K562 (cell line): ENCODE measurements at regions not wholly inside any gene's neighbourhood (a gene's known extent, or its start where the extent isn't known, plus 50 kb on each side); places are given as distances from the start of the nearest gene placed in this dataset.

Experiments
- ATAC-seq: fragments of 200-7000 bp; cut with Tn5 transposase; 3 replicates; pipeline ENCODE4 v1.9.1; 2020; ENCODE audit warnings: moderate library complexity
- BruUV-seq: library from RNA; stranded (reverse); fragments of 400-500 nt; replicated peaks from 2 replicates; lab custom pipeline; 2021; lab: Mats Ljungman, UMichigan
- CTCF ChIA-PET: fragments of 300-600 bp; formaldehyde crosslinking; extraction: SDS; loops from one replicate; lab custom pipeline; 2021; ENCODE audit warnings: low intra/inter-chr PET ratio; lab: Yijun Ruan, JAX
- POLR2A ChIA-PET: fragments of 300-600, 350-650 bp; sonication (Branson Sonifier 250); formaldehyde crosslinking; extraction: SDS; loops from one replicate; lab custom pipeline; 2021; ENCODE audit warnings: antibody characterized with exemption, inconsistent platforms; lab: Yijun Ruan, JAX
- DNase-seq, 4 experiments: peaks; one replicate each; pipeline versions ENCODE4 v3.0.0 to v3.0.0-alpha.2; 2011 to 2018; ENCODE audit warnings: low spot score in 3 of 4, mixed read lengths in 3 of 4; ENCODE audit errors: extremely low read depth in 1 of 4
- FAIRE-seq: peaks from 2 replicates; lab custom pipeline; 2011; peaks lifted over from hg19 to GRCh38; lab: Jason Lieb, UNC
- H2AFZ ChIP-seq: 2 replicates; pipeline ENCODE4 v1.6.0; 2011; ENCODE audit warnings: low read depth, low read length, control low read depth, inconsistent platforms
- H3K27ac ChIP-seq: fragments of 200-600 bp; 3 replicates; pipeline ENCODE4 v1.8.0; 2011; ENCODE audit warnings: low read depth, mild to moderate bottlenecking, control low read depth, inconsistent platforms, low read length, moderate library complexity, mixed read lengths; ENCODE audit errors: extremely low read depth
- H3K27me3 ChIP-seq, 2 experiments: fragments of 300-600 bp in 1 of 2; 2 replicates in 1 of 2; 3 replicates in 1 of 2; pipeline versions ENCODE4 v1.6.0 to v1.8.0; 2011; ENCODE audit warnings: inconsistent platforms in 2 of 2, low read length in 2 of 2, mild to moderate bottlenecking in 1 of 2, mixed read lengths in 1 of 2, moderate library complexity in 1 of 2; ENCODE audit not compliant: control insufficient read depth in 2 of 2, insufficient read depth in 2 of 2
- H3K36me3 ChIP-seq: fragments of 300-600 bp; 3 replicates; pipeline ENCODE4 v1.8.0; 2011; ENCODE audit warnings: mild to moderate bottlenecking, low read length, inconsistent platforms; ENCODE audit not compliant: control insufficient read depth, insufficient read depth
- H3K4me1 ChIP-seq, 2 experiments: fragments of 200-600 bp in 1 of 2; replicated peaks in 1 of 2; 2 replicates in 1 of 2; 3 replicates in 1 of 2; pipeline versions ENCODE4 v1.5.1 to v1.8.0; 2011; ENCODE audit warnings: inconsistent platforms in 2 of 2, low read length in 2 of 2, mild to moderate bottlenecking in 1 of 2, mixed read lengths in 1 of 2, moderate library complexity in 1 of 2; ENCODE audit not compliant: control insufficient read depth in 2 of 2, insufficient read depth in 2 of 2
- H3K4me2 ChIP-seq: 2 replicates; pipeline ENCODE4 v1.6.1; 2011; ENCODE audit warnings: low read length, control low read depth, inconsistent platforms, mixed read lengths; ENCODE audit not compliant: insufficient read depth
- H3K4me3 ChIP-seq: fragments of 200-600 bp; sonication (generic), shearing (Covaris generic); 2 replicates; pipeline ENCODE4 v1.5.1; 2016; ENCODE audit warnings: control low read depth, inconsistent platforms
- H3K79me2 ChIP-seq: fragments of 200-600 bp; 3 replicates; pipeline ENCODE4 v1.8.0; 2011; ENCODE audit warnings: low read length, inconsistent platforms; ENCODE audit not compliant: control insufficient read depth, insufficient read depth
- H3K9ac ChIP-seq, 2 experiments: 2 replicates each; pipeline versions ENCODE4 v1.6.0 to v1.6.1; 2011; ENCODE audit warnings: low read depth in 2 of 2, low read length in 2 of 2, control low read depth in 1 of 2, inconsistent platforms in 1 of 2, mild to moderate bottlenecking in 1 of 2, mixed read lengths in 1 of 2; ENCODE audit not compliant: insufficient read depth in 1 of 2
- H3K9me1 ChIP-seq: one replicate; pipeline ENCODE4 v1.6.0; 2011; ENCODE audit warnings: inconsistent platforms, mild to moderate bottlenecking, low read length, moderate library complexity; ENCODE audit not compliant: control insufficient read depth, insufficient read depth
- H3K9me3 ChIP-seq: replicated peaks from 2 replicates; pipeline ENCODE4 v1.5.1; 2011; ENCODE audit warnings: low read depth, low read length, inconsistent platforms; ENCODE audit not compliant: control insufficient read depth, insufficient read depth
- H4K20me1 ChIP-seq: replicated peaks from 2 replicates; pipeline ENCODE4 v1.6.1; 2011; ENCODE audit warnings: low read length, inconsistent platforms, mixed read lengths; ENCODE audit not compliant: control insufficient read depth, insufficient read depth
- CEBPB ChIP-seq: fragments of 450-650 bp; IDR thresholded peaks from 2 replicates; pipeline ENCODE4 v1.6.1; 2016; ENCODE audit warnings: missing genetic modification characterization, missing compliant biosample characterization
- CTCF ChIP-seq, 3 experiments: IDR thresholded peaks in 2 of 3; conservative IDR thresholded peaks in 1 of 3; 2 replicates each; pipeline ENCODE4 v1.5.1; 2011 to 2012; ENCODE audit warnings: low read length in 3 of 3, mild to moderate bottlenecking in 3 of 3, control low read depth in 2 of 3, improper control_type of control experiment in 1 of 3, inconsistent platforms in 1 of 3, low read depth in 1 of 3, mixed read lengths in 1 of 3, moderate library complexity in 1 of 3; ENCODE audit not compliant: insufficient read depth in 2 of 3
- POLR2B ChIP-seq: fragments of 450-650 bp; IDR thresholded peaks from 2 replicates; pipeline ENCODE4 v1.6.1; 2018; ENCODE audit warnings: low read depth; ENCODE audit not compliant: partially characterized antibody
- RAD21 ChIP-seq, 2 experiments: fragments of 250-450 bp in 1 of 2; fragments of 450-650 bp in 1 of 2; sonication (Bioruptor Pico) in 1 of 2; formaldehyde crosslinking in 1 of 2; IDR thresholded peaks in 1 of 2; conservative IDR thresholded peaks in 1 of 2; 2 replicates each; pipeline versions ENCODE4 v1.4.0 to v1.8.0; 2020 to 2022; ENCODE audit warnings: mild to moderate bottlenecking in 2 of 2, moderate library complexity in 1 of 2
- WGBS: fragments of 100-300 bp; shearing (Covaris generic); methylation state at CpG from one replicate; pipeline ENCODE4 v1.1.6; 2016; ENCODE audit warnings: low coverage, mixed read lengths; ENCODE audit not compliant: insufficient coverage; ENCODE audit errors: missing lambda C conversion rate; 5-methylcytosine and 5-hydroxymethylcytosine counted together
- in situ Hi-C: fragments of 300-500 bp; cut with MboI; formaldehyde crosslinking; loops from 4 replicates; pipeline ENCODE4 v1.15.0; 2018; ENCODE audit warnings: inconsistent platforms, mixed read lengths
- intact Hi-C: fragments of 100-400 bp; cut with micrococcal nuclease; formaldehyde crosslinking; loops from 2 replicates; pipeline ENCODE4 v1.14.2; 2022

DNA sequence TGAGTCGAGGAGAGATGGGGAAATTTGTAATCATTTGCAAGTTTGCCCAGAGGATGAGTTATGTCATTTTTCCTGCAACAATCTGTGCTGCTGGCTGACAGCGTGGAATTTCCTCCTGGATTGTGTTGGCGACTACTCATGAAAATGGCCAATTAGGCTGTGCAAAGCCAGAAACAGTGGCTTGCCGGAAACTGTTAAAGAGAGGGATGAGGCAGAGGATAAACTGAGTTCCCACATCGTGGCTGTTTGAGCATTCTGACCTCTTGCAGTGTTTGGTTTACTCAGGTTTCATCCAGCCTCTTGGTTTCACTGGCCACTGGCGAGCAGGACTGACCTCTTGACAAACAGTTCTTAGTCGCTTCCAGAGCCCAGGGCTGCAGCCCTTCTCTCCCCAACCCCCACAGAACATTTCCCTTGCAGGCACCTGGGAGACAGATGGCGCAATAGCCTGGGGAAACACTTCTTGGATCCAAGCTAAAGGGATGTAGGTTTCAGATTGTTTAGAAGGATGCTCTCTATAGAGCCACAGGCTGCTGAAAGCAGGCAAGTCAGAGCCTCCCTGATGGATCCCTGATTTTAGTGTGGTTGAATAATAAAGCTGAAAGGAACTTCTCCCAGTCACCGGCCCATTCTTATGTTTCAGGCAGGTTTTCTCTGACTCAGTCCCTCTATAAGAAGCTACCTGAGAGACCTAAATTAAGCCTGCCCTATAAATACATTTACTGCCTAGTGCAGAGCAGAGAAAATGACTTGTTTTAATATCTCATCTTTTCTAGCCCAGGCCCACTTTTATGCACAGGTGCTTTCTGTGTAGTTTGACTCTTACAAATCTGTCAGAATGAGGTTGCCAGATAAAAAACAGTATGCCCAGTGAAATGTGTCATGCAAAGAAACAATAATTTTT lies 92.8 kb upstream of the UBE2E1 start:
- POLR2A ChIA-PET, result no interaction called here
- peak; percentile 71 for ATAC-seq

More for the DNA sequence above, 92.8 kb upstream of the UBE2E1 start:
- no peaks in the 10 kb centered on the region for H4K20me1 ChIP-seq
- intact Hi-C loops (loop anchor here (10.0 kb wide), 1 partner anchor 162 kb away; no protein-coding TSS in a partner anchor), in situ Hi-C loops (no loop called here)
- H3K9me3 ChIP-seq, result no peaks in the 10 kb centered on the region
- 5% methylated on average over 9 of the region's 9 CpGs for WGBS
- H3K4me3 ChIP-seq, result no peak overlapping the region
- TF ChIP-seq POLR2B (no peak), RAD21 (CRISPR knock-in tag; conservative IDR thresholded peaks at IDR 0.05 in 1 of 2, IDR thresholded peaks at IDR 0.05 in 1 of 2) (peak in 1 of 2 experiments; percentile 47; a peak in 3 of 4 replicates), CTCF (IDR thresholded peaks at IDR 0.05 in 2 of 3, conservative IDR thresholded peaks at IDR 0.05 in 1 of 3; ENCODE audit: insufficient read depth in 2 of 3, low read depth in 1 of 3, low read length in 3 of 3) (peak; percentile 9 to 25 (median 12); a peak in 3 of 6 replicates), CEBPB (peak; percentile 58)
- FAIRE-seq (no peak), DNase-seq (peak in 1 of 4 experiments; percentile 19)
- no peak overlapping the region for H2AFZ ChIP-seq
- peaks cover 14 to 26% of the 10 kb centered on the region in 2 experiments; a peak in 4 of 5 replicates for H3K27me3 ChIP-seq
- H3K79me2 ChIP-seq, result no peaks in the 10 kb centered on the region
- no peak overlapping the region for H3K9ac ChIP-seq
- no peaks in the 10 kb centered on the region for H3K4me1 ChIP-seq
- H3K9me1 ChIP-seq, result no peaks in the 10 kb centered on the region
- BruUV-seq, result no TSS peak
- no peak overlapping the region for H3K4me2 ChIP-seq
- CTCF ChIA-PET, result no interaction called here
- H3K36me3 ChIP-seq, result no peaks in the 10 kb centered on the region
- H3K27ac ChIP-seq, result no peak overlapping the region
